ENCODE measurements at regions not wholly inside any gene's neighbourhood (a gene's known extent, or its start where the extent isn't known, plus 50 kb on each side); places are given as distances from the start of the nearest gene placed in this dataset.

DNA sequence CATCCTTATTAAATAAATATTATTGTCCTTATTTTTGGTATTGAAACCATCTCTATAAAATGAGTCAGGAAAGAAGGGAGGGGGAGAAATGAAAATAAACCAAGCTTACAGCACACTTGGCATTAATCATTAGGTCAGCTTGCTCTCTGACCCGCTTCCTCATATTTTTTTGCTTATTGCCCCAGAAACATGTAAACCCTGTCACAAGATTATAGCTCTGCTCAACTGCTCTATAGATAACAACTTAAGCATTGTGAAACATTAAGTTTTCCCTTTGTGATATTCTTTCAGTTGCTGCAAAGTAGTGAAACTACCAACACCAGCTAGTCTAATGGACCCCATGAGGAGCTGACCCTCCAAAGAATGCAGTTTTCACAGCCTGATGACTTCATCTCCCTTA lies 819.5 kb downstream of the SLC16A7 start:
- H3K14ac ChIP-seq (ENCODE audit: low read length in 2 of 2) = no peak overlapping the region
- 100% methylated on average over 1 of the region's 1 CpG for WGBS
- peak; percentile 18 for DNase-seq

DNA sequence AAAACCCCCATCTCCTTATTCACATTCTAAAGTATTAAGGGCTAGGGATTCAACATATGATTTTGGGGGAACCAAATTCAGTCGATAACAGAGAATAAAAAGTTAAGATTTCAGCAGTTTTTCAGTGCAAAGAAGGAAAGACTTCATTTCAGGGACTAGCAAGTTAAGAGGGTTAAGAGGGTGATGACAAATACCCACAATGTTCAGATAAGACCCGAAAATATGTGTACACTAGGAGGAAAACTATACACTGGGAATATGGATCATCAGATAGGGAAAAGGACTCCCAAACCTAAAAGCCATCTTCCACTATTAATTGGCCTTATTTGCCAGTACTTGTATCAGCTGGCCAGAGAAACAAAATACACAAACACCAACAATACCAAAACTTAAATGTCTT lies 824.2 kb downstream of the SLC16A7 start:
- Histone ChIP-seq H2BK15ac (ENCODE audit: low read depth, poor library complexity, severe bottlenecking) (no peak overlapping the region), H2AK5ac (ENCODE audit: low read length, severe bottlenecking) (no peak overlapping the region), H2BK5ac (ENCODE audit: low read depth, low read length, poor library complexity, severe bottlenecking) (no peak overlapping the region), H3K4me2 (ENCODE audit: low read length, poor library complexity, severe bottlenecking) (no peak overlapping the region), H3K27ac (ENCODE audit: low read length, poor library complexity, severe bottlenecking) (no peak overlapping the region), H4K91ac (ENCODE audit: low read length) (no peak overlapping the region), H4K8ac (ENCODE audit: low read length) (no peak overlapping the region), H3K36me3 (ENCODE audit: control insufficient read depth in 1 of 2, insufficient read depth in 2 of 2, low read depth in 1 of 2, low read length in 2 of 2) (no peaks in the 10 kb centered on the region), H3K4me3 (ENCODE audit: insufficient read depth in 1 of 2, low read depth in 1 of 2, low read length in 2 of 2) (no peak overlapping the region), H3K14ac (ENCODE audit: low read length in 2 of 2) (no peak overlapping the region), H3K27me3 (ENCODE audit: control insufficient read depth in 1 of 2, insufficient read depth in 1 of 2, low read length in 2 of 2) (no peaks in the 10 kb centered on the region), H3K9me3 (ENCODE audit: control insufficient read depth, low read length) (peaks cover 28% of the 10 kb centered on the region), H2BK120ac (ENCODE audit: low read depth, low read length) (no peak overlapping the region), H3K18ac (ENCODE audit: low read depth in 1 of 2, low read length in 2 of 2) (no peak overlapping the region), H3K79me1 (replicated peaks; ENCODE audit: low read length, poor library complexity, severe bottlenecking) (no peaks in the 10 kb centered on the region), H3K23ac (ENCODE audit: low read length in 2 of 2) (no peak overlapping the region), H3K4me1 (ENCODE audit: control insufficient read depth, insufficient read depth, low read depth, low read length) (no peaks in the 10 kb centered on the region), H2BK12ac (ENCODE audit: low read length in 2 of 2) (no peak overlapping the region), H2AFZ (ENCODE audit: low read depth, low read length) (no peak overlapping the region), H3K4ac (ENCODE audit: low read depth in 1 of 2, low read length in 2 of 2) (no peak overlapping the region), H3K9ac (ENCODE audit: low read length) (no peak overlapping the region)
- WGBS = 63% methylated on average over 2 of the region's 2 CpGs
- no peak for DNase-seq

More for the DNA sequence above, 819.5 kb downstream of the SLC16A7 start:
- Histone ChIP-seq H3K36me3 (ENCODE audit: control insufficient read depth in 1 of 2, insufficient read depth in 2 of 2, low read depth in 1 of 2, low read length in 2 of 2) (no peaks in the 10 kb centered on the region), H3K9me3 (ENCODE audit: control insufficient read depth, low read length) (peaks cover 16% of the 10 kb centered on the region), H2AK5ac (ENCODE audit: low read length, severe bottlenecking) (no peak overlapping the region), H3K4ac (ENCODE audit: low read depth in 1 of 2, low read length in 2 of 2) (no peak overlapping the region), H2AFZ (ENCODE audit: low read depth, low read length) (no peak overlapping the region), H3K9ac (ENCODE audit: low read length) (no peak overlapping the region), H4K8ac (ENCODE audit: low read length) (no peak overlapping the region), H3K4me3 (ENCODE audit: insufficient read depth in 1 of 2, low read depth in 1 of 2, low read length in 2 of 2) (no peak overlapping the region), H2BK120ac (ENCODE audit: low read depth, low read length) (no peak overlapping the region), H2BK15ac (ENCODE audit: low read depth, poor library complexity, severe bottlenecking) (no peak overlapping the region), H3K23ac (ENCODE audit: low read length in 2 of 2) (no peak overlapping the region), H3K79me1 (replicated peaks; ENCODE audit: low read length, poor library complexity, severe bottlenecking) (no peaks in the 10 kb centered on the region), H2BK5ac (ENCODE audit: low read depth, low read length, poor library complexity, severe bottlenecking) (no peak overlapping the region), H3K27me3 (ENCODE audit: control insufficient read depth in 1 of 2, insufficient read depth in 1 of 2, low read length in 2 of 2) (no peaks in the 10 kb centered on the region), H3K4me2 (ENCODE audit: low read length, poor library complexity, severe bottlenecking) (no peak overlapping the region), H2BK12ac (ENCODE audit: low read length in 2 of 2) (no peak overlapping the region), H4K91ac (ENCODE audit: low read length) (no peak overlapping the region), H3K18ac (ENCODE audit: low read depth in 1 of 2, low read length in 2 of 2) (no peak overlapping the region), H3K4me1 (ENCODE audit: control insufficient read depth, insufficient read depth, low read depth, low read length) (no peaks in the 10 kb centered on the region), H3K27ac (ENCODE audit: low read length, poor library complexity, severe bottlenecking) (no peak overlapping the region)

DNA sequence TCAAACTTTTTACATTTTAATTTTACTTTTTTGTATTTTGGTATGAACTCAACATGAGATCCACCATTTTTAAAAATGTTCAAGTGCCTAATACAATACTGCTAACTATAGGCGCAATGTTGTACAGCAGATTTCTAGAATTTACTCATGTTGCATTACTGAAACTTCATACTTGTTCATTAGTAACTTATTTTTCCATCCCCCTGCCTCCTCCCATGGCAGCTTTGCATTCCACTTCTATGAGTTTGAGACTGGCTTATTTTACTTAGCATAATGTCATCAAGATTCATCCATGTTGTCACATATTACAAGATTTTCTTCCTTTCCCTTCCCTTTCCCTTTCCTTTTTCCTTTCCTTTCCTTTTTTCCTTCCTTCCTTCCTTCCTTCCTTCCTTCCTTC lies 825.9 kb downstream of the SLC16A7 start:
- Histone ChIP-seq H3K18ac (ENCODE audit: low read depth in 1 of 2, low read length in 2 of 2) (no peak overlapping the region), H2BK5ac (ENCODE audit: low read depth, low read length, poor library complexity, severe bottlenecking) (no peak overlapping the region), H3K4me3 (ENCODE audit: insufficient read depth in 1 of 2, low read depth in 1 of 2, low read length in 2 of 2) (no peak overlapping the region), H3K4me2 (ENCODE audit: low read length, poor library complexity, severe bottlenecking) (no peak overlapping the region), H2BK120ac (ENCODE audit: low read depth, low read length) (no peak overlapping the region), H4K91ac (ENCODE audit: low read length) (no peak overlapping the region), H3K27me3 (ENCODE audit: control insufficient read depth in 1 of 2, insufficient read depth in 1 of 2, low read length in 2 of 2) (no peaks in the 10 kb centered on the region), H2BK15ac (ENCODE audit: low read depth, poor library complexity, severe bottlenecking) (no peak overlapping the region), H3K36me3 (ENCODE audit: control insufficient read depth in 1 of 2, insufficient read depth in 2 of 2, low read depth in 1 of 2, low read length in 2 of 2) (no peaks in the 10 kb centered on the region), H3K27ac (ENCODE audit: low read length, poor library complexity, severe bottlenecking) (no peak overlapping the region), H3K4ac (ENCODE audit: low read depth in 1 of 2, low read length in 2 of 2) (no peak overlapping the region), H3K14ac (ENCODE audit: low read length in 2 of 2) (no peak overlapping the region), H3K9me3 (ENCODE audit: control insufficient read depth, low read length) (peaks cover 18% of the 10 kb centered on the region), H2BK12ac (ENCODE audit: low read length in 2 of 2) (no peak overlapping the region), H2AK5ac (ENCODE audit: low read length, severe bottlenecking) (no peak overlapping the region), H3K9ac (ENCODE audit: low read length) (no peak overlapping the region), H2AFZ (ENCODE audit: low read depth, low read length) (no peak overlapping the region), H3K79me1 (replicated peaks; ENCODE audit: low read length, poor library complexity, severe bottlenecking) (no peaks in the 10 kb centered on the region), H4K8ac (ENCODE audit: low read length) (no peak overlapping the region), H3K23ac (ENCODE audit: low read length in 2 of 2) (no peak overlapping the region), H3K4me1 (ENCODE audit: control insufficient read depth, insufficient read depth, low read depth, low read length) (no peaks in the 10 kb centered on the region)
- WGBS = 100% methylated on average over 1 of the region's 1 CpG
- DNase-seq = no peak

DNA sequence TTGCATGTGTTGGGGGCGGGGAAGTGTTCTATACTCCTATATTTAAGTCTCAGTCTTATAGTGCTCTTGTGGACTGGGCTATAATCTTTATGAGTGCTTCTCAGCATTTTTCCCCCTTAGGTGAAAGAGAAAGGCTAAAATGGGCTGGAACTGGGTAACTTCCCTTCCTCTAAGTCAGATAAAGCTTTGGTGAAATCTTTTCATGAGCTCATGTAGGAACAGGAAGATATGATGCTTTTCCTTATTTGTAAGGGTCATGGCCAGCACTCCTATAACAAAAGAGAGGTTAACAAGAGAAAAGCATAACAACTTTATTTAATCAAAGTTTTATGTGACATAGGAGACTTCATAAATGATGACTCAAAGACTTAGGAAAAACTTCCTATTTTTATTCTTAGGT lies 841.5 kb downstream of the SLC16A7 start:
- H3K36me3 ChIP-seq (ENCODE audit: control insufficient read depth in 1 of 2, insufficient read depth in 2 of 2, low read depth in 1 of 2, low read length in 2 of 2) = no peaks in the 10 kb centered on the region
- no peaks in the 10 kb centered on the region for H3K79me1 ChIP-seq (replicated peaks; ENCODE audit: low read length, poor library complexity, severe bottlenecking)
- H2BK5ac ChIP-seq (ENCODE audit: low read depth, low read length, poor library complexity, severe bottlenecking) = no peak overlapping the region
- DNase-seq = no peak
- H3K9ac ChIP-seq (ENCODE audit: low read length) = no peak overlapping the region
- H2BK12ac ChIP-seq (ENCODE audit: low read length in 2 of 2) = no peak overlapping the region
- no peak overlapping the region for H3K4ac ChIP-seq (ENCODE audit: low read depth in 1 of 2, low read length in 2 of 2)
- H2BK120ac ChIP-seq (ENCODE audit: low read depth, low read length) = no peak overlapping the region
- no peak overlapping the region for H4K8ac ChIP-seq (ENCODE audit: low read length)
- no peaks in the 10 kb centered on the region for H3K4me1 ChIP-seq (ENCODE audit: control insufficient read depth, insufficient read depth, low read depth, low read length)
- H3K9me3 ChIP-seq (ENCODE audit: control insufficient read depth, low read length) = peaks cover 5% of the 10 kb centered on the region
- no peak overlapping the region for H3K4me2 ChIP-seq (ENCODE audit: low read length, poor library complexity, severe bottlenecking)
- H3K27ac ChIP-seq (ENCODE audit: low read length, poor library complexity, severe bottlenecking) = no peak overlapping the region
- no peak overlapping the region for H3K14ac ChIP-seq (ENCODE audit: low read length in 2 of 2)
- no peak overlapping the region for H4K91ac ChIP-seq (ENCODE audit: low read length)
- WGBS = no CpG with 5 or more reads among the region's 1 CpG
- no peak overlapping the region for H3K23ac ChIP-seq (ENCODE audit: low read length in 2 of 2)
- H2AFZ ChIP-seq (ENCODE audit: low read depth, low read length) = no peak overlapping the region
- no peak overlapping the region for H2BK15ac ChIP-seq (ENCODE audit: low read depth, poor library complexity, severe bottlenecking)
- no peak overlapping the region for H3K18ac ChIP-seq (ENCODE audit: low read depth in 1 of 2, low read length in 2 of 2)
- H3K4me3 ChIP-seq (ENCODE audit: insufficient read depth in 1 of 2, low read depth in 1 of 2, low read length in 2 of 2) = no peak overlapping the region
- H3K27me3 ChIP-seq (ENCODE audit: control insufficient read depth in 1 of 2, insufficient read depth in 1 of 2, low read length in 2 of 2) = no peaks in the 10 kb centered on the region
- H2AK5ac ChIP-seq (ENCODE audit: low read length, severe bottlenecking) = no peak overlapping the region

All from mesenchymal stem cell (in vitro differentiated cells and primary cell).